ENCODE measurements at regions not wholly inside any gene's neighbourhood (a gene's known extent, or its start where the extent isn't known, plus 50 kb on each side); places are given as distances from the start of the nearest gene placed in this dataset.
"Not testable (repeated sequence)": the region's sequence is repeated elsewhere in the genome, so short reads cannot be mapped to it uniquely, and the experiment has no call there.

GRCh38 chr10:4434105-4434504 is 391.9 kb upstream of the AKR1E2 start:
- DNase-seq = no peak

DNA sequence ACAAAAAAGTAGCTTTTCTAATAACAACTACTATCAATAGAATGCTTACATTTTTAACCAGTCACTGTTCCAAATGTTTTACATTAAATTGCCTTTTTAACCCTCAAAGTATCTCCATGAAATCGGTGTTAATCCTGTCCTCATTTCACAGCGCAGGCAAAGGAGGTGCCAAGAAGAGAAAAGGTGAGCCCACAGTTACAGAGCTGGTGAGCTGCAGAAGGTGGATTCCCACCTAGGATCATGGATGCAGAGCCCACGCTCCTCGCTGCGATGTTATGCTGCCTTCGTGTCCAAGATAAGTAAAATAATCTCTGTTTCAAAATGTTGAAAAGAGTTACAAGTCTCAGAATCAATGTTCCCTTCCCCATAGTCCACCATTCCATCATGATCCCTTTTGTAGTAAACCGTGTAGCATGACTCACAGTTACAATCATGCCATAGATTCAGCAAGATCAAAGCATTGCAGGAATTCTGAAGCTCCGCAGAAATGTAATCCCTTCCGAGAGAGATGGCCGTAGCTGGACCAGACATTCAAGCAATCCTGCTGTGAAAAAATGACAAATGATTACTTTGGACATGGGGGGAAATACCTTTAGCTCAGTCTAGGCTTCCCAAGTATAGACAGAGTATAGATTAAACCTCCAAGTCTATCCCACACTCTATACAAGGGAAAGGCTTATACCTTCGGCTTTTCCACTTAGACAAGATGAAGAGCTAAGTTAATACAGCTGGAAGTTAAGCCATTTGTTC is 394.7 kb upstream of the AKR1E2 start:
- no peak for DNase-seq

DNA sequence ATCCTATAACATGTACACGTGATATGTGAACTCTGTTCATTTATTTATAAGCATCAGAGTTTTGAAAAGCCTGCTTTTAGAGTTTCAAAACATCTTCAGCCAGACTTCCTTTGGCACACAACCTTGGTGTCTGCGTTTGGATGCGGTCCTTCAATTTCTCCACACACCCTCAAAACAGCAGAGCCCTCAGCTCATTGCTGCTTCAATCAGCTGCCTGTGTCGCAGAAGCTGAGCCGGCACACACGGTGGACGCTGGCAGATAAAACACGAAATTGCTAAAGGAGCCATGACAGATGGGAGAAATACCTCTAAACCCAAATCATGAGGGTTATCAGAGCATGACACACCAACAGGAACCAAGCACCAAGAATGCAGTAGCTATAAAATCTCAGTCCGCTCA is 396.4 kb upstream of the AKR1E2 start:
- DNase-seq = no peak

DNA sequence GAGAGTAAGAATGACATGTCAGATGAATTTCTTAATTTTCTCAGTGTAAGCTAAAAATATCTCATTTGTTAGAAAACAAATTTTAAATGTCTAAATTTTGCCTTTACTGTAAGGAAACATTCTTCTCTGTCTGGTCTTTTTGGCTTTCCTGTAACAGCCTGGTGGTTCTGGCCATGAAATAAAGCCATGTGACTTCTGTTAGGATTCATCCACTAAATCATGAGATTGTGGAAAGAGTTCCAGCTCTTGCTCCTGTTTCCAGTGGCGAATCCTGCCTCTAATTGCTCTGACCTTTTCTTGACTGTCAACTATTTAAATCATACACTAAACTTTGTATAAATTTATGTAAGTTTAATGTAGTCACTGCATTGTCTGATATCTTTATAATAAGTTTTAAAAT is 398.5 kb upstream of the AKR1E2 start:
- no peak for DNase-seq

GRCh38 chr10:4426866-4427265 is 399.1 kb upstream of the AKR1E2 start:
- no peak for DNase-seq

GRCh38 chr10:4409319-4409718 is 416.7 kb upstream of the AKR1E2 start:
- DNase-seq = no peak

- DNase-seq = no peak
These were observed 418.2 kb upstream of the AKR1E2 start for GRCh38 chr10:4407783-4408182.

- DNase-seq = no peak
These were observed 420.2 kb upstream of the AKR1E2 start for GRCh38 chr10:4405828-4406227.

- DNase-seq = no peak
These were observed 422.3 kb upstream of the AKR1E2 start for GRCh38 chr10:4403638-4404252.

- DNase-seq = not testable (repeated sequence)
These were observed 424.9 kb upstream of the AKR1E2 start for GRCh38 chr10:4401080-4401479.

- no peak for DNase-seq
These were observed 426.5 kb upstream of the AKR1E2 start for GRCh38 chr10:4399556-4399955.

DNA sequence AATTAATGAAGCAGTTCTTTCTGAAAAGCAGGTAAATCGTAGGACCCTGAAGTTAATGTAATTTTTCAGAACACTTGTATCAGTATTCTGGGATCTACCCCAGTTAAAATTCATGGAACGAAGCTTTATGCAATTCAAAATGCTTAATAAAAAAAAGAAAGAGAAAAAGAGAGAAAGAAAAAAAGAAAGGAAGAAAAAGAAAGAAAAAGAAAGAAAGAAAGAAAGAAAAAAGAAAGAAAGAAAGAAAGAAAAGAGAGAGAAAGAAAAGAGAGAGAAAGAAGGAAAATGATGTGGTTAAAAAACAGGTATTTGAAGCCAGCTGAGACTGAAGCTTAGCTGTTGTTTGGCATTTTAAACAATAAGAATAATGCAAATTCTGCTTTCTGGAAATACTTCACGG is 427.4 kb upstream of the AKR1E2 start:
- DNase-seq = no peak

- DNase-seq = no peak
These were observed 428.7 kb upstream of the AKR1E2 start for GRCh38 chr10:4397337-4397736.

GRCh38 chr10:4396401-4397283 is 429.4 kb upstream of the AKR1E2 start:
- DNase-seq = no peak

- DNase-seq = no peak
These were observed 430.3 kb upstream of the AKR1E2 start for GRCh38 chr10:4395731-4396130.

DNA sequence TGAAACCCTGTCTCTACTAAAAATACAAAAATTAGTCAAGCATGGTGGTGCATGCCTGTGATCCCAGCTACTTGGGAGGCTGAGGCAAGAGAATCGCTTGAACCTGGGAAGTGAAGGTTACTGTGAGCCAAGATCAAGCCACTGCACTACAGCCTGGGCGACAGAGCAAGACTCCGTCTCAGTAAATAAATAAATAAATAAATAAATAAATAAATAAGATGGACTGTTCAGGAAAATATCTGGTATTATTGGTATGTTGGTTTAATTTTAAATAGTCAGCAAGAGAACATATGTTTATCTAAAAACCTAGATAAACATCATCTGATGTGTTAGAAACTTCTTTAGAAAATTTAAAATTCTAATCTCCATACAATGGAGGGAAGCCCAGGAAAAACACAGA is 431.6 kb upstream of the AKR1E2 start:
- DNase-seq = not testable (repeated sequence)

DNA sequence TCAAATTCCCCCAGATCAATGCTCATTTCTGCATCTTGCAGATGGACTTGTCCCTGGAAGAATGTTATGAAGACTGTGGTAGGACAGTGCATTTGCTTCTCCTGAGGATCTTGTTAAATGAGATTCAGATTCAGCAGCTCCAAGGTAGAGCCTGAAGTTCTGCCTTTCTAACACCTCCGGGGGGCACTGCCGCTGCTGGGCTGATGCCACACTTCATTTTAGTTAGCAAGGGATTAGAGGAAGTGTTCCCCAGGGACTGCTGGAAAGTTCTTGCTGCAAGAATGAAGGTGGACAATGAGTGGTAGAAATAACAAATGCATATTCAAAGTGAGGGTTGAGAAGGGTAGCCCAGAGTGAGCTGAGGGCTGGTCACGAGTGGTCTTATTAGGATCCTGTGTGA is 434.3 kb upstream of the AKR1E2 start:
- no peak for DNase-seq

GRCh38 chr10:4390219-4390618 is 435.8 kb upstream of the AKR1E2 start:
- no peak for DNase-seq

GRCh38 chr10:4385231-4385870 is 440.7 kb upstream of the AKR1E2 start:
- no peak for DNase-seq

DNA sequence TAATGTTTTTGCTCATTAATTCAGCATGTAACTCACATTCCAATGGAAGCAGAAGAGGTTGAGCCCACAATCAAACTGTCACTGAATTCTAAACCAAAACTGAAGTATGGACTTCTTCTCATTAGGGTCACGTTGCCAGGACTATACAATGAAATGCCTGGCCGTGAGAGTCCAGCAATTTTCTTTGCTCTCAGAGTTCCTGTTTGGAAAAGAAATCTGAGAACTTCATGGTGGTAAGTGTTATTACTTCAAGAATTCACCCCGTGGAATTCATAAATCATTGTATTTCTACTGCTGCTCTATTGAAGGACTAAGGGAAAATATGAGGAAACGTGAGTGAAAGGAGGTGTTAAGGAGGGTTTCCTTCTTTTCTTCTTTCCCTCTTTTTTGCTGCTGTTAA is 441.8 kb upstream of the AKR1E2 start:
- no peak for DNase-seq

- no peak for DNase-seq
These were observed 442.3 kb upstream of the AKR1E2 start for GRCh38 chr10:4383651-4384098.

GRCh38 chr10:4382811-4383210 is 443.2 kb upstream of the AKR1E2 start:
- DNase-seq = no peak

DNA sequence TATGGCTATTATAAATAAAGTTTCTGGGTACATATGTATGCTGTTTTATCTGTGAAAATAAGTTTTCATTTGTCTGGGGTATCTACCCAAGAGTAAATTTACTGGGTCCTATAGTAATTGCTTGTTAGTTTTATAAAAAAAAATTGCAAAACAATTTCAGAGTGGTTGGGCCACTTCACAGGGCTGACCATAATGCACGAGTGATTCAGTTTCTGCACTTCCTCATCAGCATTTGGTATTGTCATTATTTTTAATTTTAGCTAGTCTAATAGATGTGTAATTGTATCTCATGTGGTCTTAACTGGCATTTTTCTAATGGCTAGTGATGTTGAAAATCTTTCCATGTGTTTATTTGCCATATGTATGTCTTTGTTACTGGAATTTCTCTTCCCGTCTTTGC is 452.4 kb upstream of the AKR1E2 start:
- no peak for DNase-seq

Data from COR-L47 (cell line).